A549 (cell line): ENCODE measurements at regions not wholly inside any gene's neighbourhood (a gene's known extent, or its start where the extent isn't known, plus 50 kb on each side); places are given as distances from the start of the nearest gene placed in this dataset.

Experiments used
- JUN ChIP-seq, 2 experiments: fragments of >200 bp; sonication (Bioruptor Twin); formaldehyde crosslinking; IDR thresholded peaks; 2 replicates in 1 of 2; 3 replicates in 1 of 2; pipeline ENCODE4 v1.6.1; 2016 to 2017
- NFE2L2 ChIP-seq: fragments of 150-350 bp; conservative IDR thresholded peaks from 2 replicates; pipeline ENCODE4 v1.6.1; 2014; ENCODE audit warnings: low read length
- POLR2A ChIP-seq: IDR thresholded peaks from 2 replicates; pipeline ENCODE4 v1.6.1; 2012; ENCODE audit warnings: mild to moderate bottlenecking, low read length
- RCOR1 ChIP-seq: fragments of 150-350 bp; IDR thresholded peaks from 2 replicates; pipeline ENCODE4 v1.6.1; 2014; ENCODE audit warnings: antibody characterized with exemption, low read length, low read depth
- TF ChIP-seq, protein P1 (sequence below): fragments of >200 bp; sonication (Bioruptor Twin); formaldehyde crosslinking; IDR thresholded peaks from 3 replicates; pipeline ENCODE4 v1.5.1; 2016
- TF ChIP-seq, protein P2 (sequence below): IDR thresholded peaks from 2 replicates; pipeline ENCODE4 v1.6.1; 2012
- TF ChIP-seq, protein P3 (sequence below): IDR thresholded peaks from 2 replicates; pipeline ENCODE4 v1.6.1; 2012

DNA sequence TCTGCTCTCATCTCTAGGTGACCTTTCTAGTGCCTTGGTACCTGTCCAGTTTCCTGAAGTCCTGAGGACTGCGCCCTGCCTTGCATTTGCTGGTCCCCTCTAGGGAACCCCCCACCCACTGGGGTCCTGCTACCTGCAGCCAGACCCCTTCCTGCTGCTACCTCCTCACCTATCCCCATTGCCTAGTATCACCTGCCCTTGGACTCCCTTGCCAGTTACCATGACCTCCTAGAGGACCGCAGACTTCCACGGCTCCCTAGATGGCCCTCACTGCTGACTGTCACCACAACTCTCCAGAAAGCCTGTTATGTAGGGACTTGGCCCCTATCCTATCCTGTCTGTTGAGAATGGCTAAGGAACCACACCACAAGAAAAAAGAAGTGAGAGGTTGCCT lies 166.6 kb downstream of the EFNB1 start:
- TF ChIP-seq, protein P1, sequence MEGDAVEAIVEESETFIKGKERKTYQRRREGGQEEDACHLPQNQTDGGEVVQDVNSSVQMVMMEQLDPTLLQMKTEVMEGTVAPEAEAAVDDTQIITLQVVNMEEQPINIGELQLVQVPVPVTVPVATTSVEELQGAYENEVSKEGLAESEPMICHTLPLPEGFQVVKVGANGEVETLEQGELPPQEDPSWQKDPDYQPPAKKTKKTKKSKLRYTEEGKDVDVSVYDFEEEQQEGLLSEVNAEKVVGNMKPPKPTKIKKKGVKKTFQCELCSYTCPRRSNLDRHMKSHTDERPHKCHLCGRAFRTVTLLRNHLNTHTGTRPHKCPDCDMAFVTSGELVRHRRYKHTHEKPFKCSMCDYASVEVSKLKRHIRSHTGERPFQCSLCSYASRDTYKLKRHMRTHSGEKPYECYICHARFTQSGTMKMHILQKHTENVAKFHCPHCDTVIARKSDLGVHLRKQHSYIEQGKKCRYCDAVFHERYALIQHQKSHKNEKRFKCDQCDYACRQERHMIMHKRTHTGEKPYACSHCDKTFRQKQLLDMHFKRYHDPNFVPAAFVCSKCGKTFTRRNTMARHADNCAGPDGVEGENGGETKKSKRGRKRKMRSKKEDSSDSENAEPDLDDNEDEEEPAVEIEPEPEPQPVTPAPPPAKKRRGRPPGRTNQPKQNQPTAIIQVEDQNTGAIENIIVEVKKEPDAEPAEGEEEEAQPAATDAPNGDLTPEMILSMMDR, result no peak
- TF ChIP-seq, protein P2, sequence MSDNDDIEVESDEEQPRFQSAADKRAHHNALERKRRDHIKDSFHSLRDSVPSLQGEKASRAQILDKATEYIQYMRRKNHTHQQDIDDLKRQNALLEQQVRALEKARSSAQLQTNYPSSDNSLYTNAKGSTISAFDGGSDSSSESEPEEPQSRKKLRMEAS, result no peak
- no peak for TF ChIP-seq NFE2L2
- no peak for TF ChIP-seq POLR2A
- TF ChIP-seq, protein P3, sequence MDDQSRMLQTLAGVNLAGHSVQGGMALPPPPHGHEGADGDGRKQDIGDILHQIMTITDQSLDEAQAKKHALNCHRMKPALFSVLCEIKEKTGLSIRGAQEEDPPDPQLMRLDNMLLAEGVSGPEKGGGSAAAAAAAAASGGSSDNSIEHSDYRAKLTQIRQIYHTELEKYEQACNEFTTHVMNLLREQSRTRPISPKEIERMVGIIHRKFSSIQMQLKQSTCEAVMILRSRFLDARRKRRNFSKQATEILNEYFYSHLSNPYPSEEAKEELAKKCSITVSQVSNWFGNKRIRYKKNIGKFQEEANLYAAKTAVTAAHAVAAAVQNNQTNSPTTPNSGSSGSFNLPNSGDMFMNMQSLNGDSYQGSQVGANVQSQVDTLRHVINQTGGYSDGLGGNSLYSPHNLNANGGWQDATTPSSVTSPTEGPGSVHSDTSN, result no peak
- TF ChIP-seq RCOR1, result no peak
- no peak for TF ChIP-seq JUN (IDR thresholded peaks at IDR 0.05)
